IMR-90 (cell line): ENCODE measurements at regions not wholly inside any gene's neighbourhood (a gene's known extent, or its start where the extent isn't known, plus 50 kb on each side); places are given as distances from the start of the nearest gene placed in this dataset.

Source experiments
- ATAC-seq: fragments of 200-7000 bp; cut with Tn5 transposase; 2 replicates; pipeline ENCODE4 v1.9.1; 2020; ENCODE audit warnings: low read depth, mild to moderate bottlenecking, moderate library complexity
- BruUV-seq: library from RNA; stranded (reverse); fragments of 400-500 nt; replicated peaks from 2 replicates; lab custom pipeline; 2021; lab: Mats Ljungman, UMichigan
- CTCF ChIA-PET: fragments of 300-600 bp; formaldehyde crosslinking; extraction: SDS; loops from one replicate; lab custom pipeline; 2021; ENCODE audit warnings: antibody characterized with exemption; lab: Yijun Ruan, JAX
- POLR2A ChIA-PET: fragments of 300-600 bp; sonication (Branson Sonifier 250); formaldehyde crosslinking; loops from one replicate; lab custom pipeline; 2022; ENCODE audit warnings: antibody characterized with exemption; ENCODE audit not compliant: unreplicated experiment; lab: Charles Lee
- DNase-seq: peaks from one replicate; pipeline ENCODE4 v3.0.0; 2013
- H2AFZ ChIP-seq: replicated peaks from 2 replicates; pipeline ENCODE3; 2013; ENCODE audit warnings: low read length, mild to moderate bottlenecking; ENCODE audit not compliant: poor library complexity
- H2AK5ac ChIP-seq: 2 replicates; pipeline ENCODE4 v1.6.1; 2013; ENCODE audit warnings: low read depth, low read length, inconsistent platforms
- H2AK9ac ChIP-seq: replicated peaks from 2 replicates; pipeline ENCODE3; 2013; ENCODE audit warnings: mild to moderate bottlenecking, low read depth, low read length, moderate library complexity; ENCODE audit not compliant: poor library complexity
- H2BK120ac ChIP-seq: 2 replicates; pipeline ENCODE4 v1.6.1; 2013; ENCODE audit warnings: low read depth, low read length, inconsistent platforms
- H2BK15ac ChIP-seq: 3 replicates; pipeline ENCODE4 v1.6.1; 2013; ENCODE audit warnings: low read depth, low read length, inconsistent platforms
- H2BK20ac ChIP-seq: 2 replicates; pipeline ENCODE4 v1.6.1; 2013; ENCODE audit warnings: low read depth, mild to moderate bottlenecking, inconsistent platforms, low read length, moderate library complexity
- H2BK5ac ChIP-seq: 2 replicates; pipeline ENCODE4 v1.6.1; 2013; ENCODE audit warnings: mild to moderate bottlenecking, low read depth, low read length, inconsistent platforms; ENCODE audit not compliant: poor library complexity, severe bottlenecking
- H3K14ac ChIP-seq: replicated peaks from 2 replicates; pipeline ENCODE4 v1.6.1; 2013; ENCODE audit warnings: low read depth, low read length, inconsistent platforms
- H3K18ac ChIP-seq: 2 replicates; pipeline ENCODE4 v1.6.1; 2013; ENCODE audit warnings: low read depth, low read length, control low read depth
- H3K23ac ChIP-seq: 2 replicates; pipeline ENCODE4 v1.6.1; 2013; ENCODE audit warnings: low read depth, low read length, inconsistent platforms
- H3K27ac ChIP-seq: 2 replicates; pipeline ENCODE4 v1.5.1; 2013; ENCODE audit warnings: mild to moderate bottlenecking, control low read depth, low read length; ENCODE audit not compliant: insufficient read depth
- H3K27me3 ChIP-seq: 2 replicates; pipeline ENCODE4 v1.6.1; 2013; ENCODE audit warnings: low read length; ENCODE audit not compliant: control insufficient read depth, insufficient read depth
- H3K36me3 ChIP-seq: 2 replicates; pipeline ENCODE4 v1.6.1; 2013; ENCODE audit warnings: low read length, mixed read lengths; ENCODE audit not compliant: control insufficient read depth, insufficient read depth
- H3K4ac ChIP-seq: 2 replicates; pipeline ENCODE4 v1.6.1; 2013; ENCODE audit warnings: low read depth, low read length, inconsistent platforms
- H3K4me1 ChIP-seq: 2 replicates; pipeline ENCODE4 v1.6.1; 2013; ENCODE audit warnings: low read length, mixed read lengths; ENCODE audit not compliant: control insufficient read depth, insufficient read depth
- H3K4me2 ChIP-seq: 2 replicates; pipeline ENCODE4 v1.6.1; 2013; ENCODE audit warnings: low read depth, mild to moderate bottlenecking, control low read depth, low read length, moderate library complexity
- H3K4me3 ChIP-seq: 2 replicates; pipeline ENCODE4 v1.5.1; 2013; ENCODE audit warnings: low read depth, mild to moderate bottlenecking, control low read depth, low read length, moderate library complexity; ENCODE audit not compliant: insufficient read depth
- H3K56ac ChIP-seq: 2 replicates; pipeline ENCODE4 v1.6.1; 2013; ENCODE audit warnings: low read length, inconsistent platforms; ENCODE audit not compliant: insufficient read depth; ENCODE audit errors: extremely low read depth
- H3K79me1 ChIP-seq, 2 experiments: 2 replicates each; pipeline ENCODE4 v1.6.1; 2013; ENCODE audit warnings: low read length in 2 of 2, inconsistent platforms in 1 of 2, low read depth in 1 of 2
- H3K9ac ChIP-seq: 2 replicates; pipeline ENCODE4 v1.6.1; 2013; ENCODE audit warnings: low read depth, low read length, control low read depth
- H3K9me1 ChIP-seq: 2 replicates; pipeline ENCODE4 v1.6.1; 2013; ENCODE audit warnings: low read length, inconsistent platforms; ENCODE audit not compliant: insufficient read depth
- H3K9me3 ChIP-seq: 2 replicates; pipeline ENCODE4 v1.6.1; 2013; ENCODE audit warnings: low read length; ENCODE audit not compliant: control insufficient read depth, insufficient read depth
- H4K20me1 ChIP-seq: 2 replicates; pipeline ENCODE4 v1.6.1; 2013; ENCODE audit warnings: low read length, inconsistent platforms; ENCODE audit not compliant: insufficient read depth
- H4K5ac ChIP-seq: 2 replicates; pipeline ENCODE4 v1.6.1; 2013; ENCODE audit warnings: mild to moderate bottlenecking, low read depth, low read length, control low read depth
- H4K8ac ChIP-seq, 2 experiments: 2 replicates each; pipeline ENCODE4 v1.6.1; 2013; ENCODE audit warnings: low read depth in 2 of 2, low read length in 2 of 2, control low read depth in 1 of 2, inconsistent platforms in 1 of 2
- H4K91ac ChIP-seq: 2 replicates; pipeline ENCODE4 v1.6.1; 2013; ENCODE audit warnings: low read depth, low read length, inconsistent platforms; ENCODE audit not compliant: insufficient read depth
- CEBPB ChIP-seq: IDR thresholded peaks from 2 replicates; pipeline ENCODE4 v1.6.1; 2012; ENCODE audit warnings: low read depth, low read length, improper control_type of control experiment
- FOS ChIP-seq: fragments of 150-350 bp; IDR thresholded peaks from 2 replicates; pipeline ENCODE4 v1.6.1; 2016; ENCODE audit warnings: low read depth, low read length
- MAFK ChIP-seq: IDR thresholded peaks from 2 replicates; pipeline ENCODE4 v1.6.1; 2012; ENCODE audit warnings: low read depth, low read length, improper control_type of control experiment
- MAZ ChIP-seq: IDR thresholded peaks from 2 replicates; pipeline ENCODE4 v1.6.1; 2012; ENCODE audit warnings: low read depth, mild to moderate bottlenecking, low read length, improper control_type of control experiment, moderate library complexity, borderline replicate concordance
- MXI1 ChIP-seq: IDR thresholded peaks from 2 replicates; pipeline ENCODE4 v1.6.1; 2012; ENCODE audit warnings: low read depth, mild to moderate bottlenecking, low read length, moderate library complexity, borderline replicate concordance
- NFE2L2 ChIP-seq: fragments of 150-350 bp; IDR thresholded peaks from 2 replicates; pipeline ENCODE4 v1.6.1; 2016; ENCODE audit warnings: low read depth, mild to moderate bottlenecking, low read length
- POLR2A ChIP-seq: IDR thresholded peaks from 2 replicates; pipeline ENCODE4 v1.6.1; 2012; ENCODE audit warnings: mild to moderate bottlenecking, low read depth, low read length
- RCOR1 ChIP-seq: IDR thresholded peaks from 2 replicates; pipeline ENCODE4 v1.6.1; 2012; ENCODE audit warnings: mild to moderate bottlenecking, low read length, improper control_type of control experiment; ENCODE audit not compliant: insufficient replicate concordance
- RFX5 ChIP-seq: IDR thresholded peaks from 2 replicates; pipeline ENCODE4 v1.8.0; 2012; ENCODE audit warnings: low read depth, mild to moderate bottlenecking, low read length, moderate library complexity
- SMC3 ChIP-seq: fragments of 150-350 bp; IDR thresholded peaks from 2 replicates; pipeline ENCODE4 v1.6.1; 2016; ENCODE audit warnings: low read depth, mild to moderate bottlenecking, antibody characterized with exemption, low read length, moderate library complexity
- WGBS, 2 experiments: methylation state at CpG; one replicate each; pipeline versions ENCODE4 v1.1.5 to v1.1.7; 2013; ENCODE audit warnings: missing lambda C conversion rate in 2 of 2; ENCODE audit not compliant: insufficient read length in 1 of 2; ENCODE audit errors: extremely low coverage in 2 of 2; 5-methylcytosine and 5-hydroxymethylcytosine counted together
- dilution Hi-C: fragments of 300-500 bp; cut with HindIII; formaldehyde crosslinking; loops from one replicate; pipeline ENCODE4 v1.14.3; 2018; ENCODE audit warnings: low sequenced_read_pairs; ENCODE audit not compliant: unreplicated experiment
- in situ Hi-C: fragments of 300-500 bp; cut with MboI; formaldehyde crosslinking; loops from 3 replicates; pipeline ENCODE4 v1.14.3; 2019; ENCODE audit warnings: low sequenced_read_pairs, inconsistent platforms, mixed read lengths
- intact Hi-C: fragments of 100-400 bp; cut with micrococcal nuclease; formaldehyde crosslinking; loops from 2 replicates; pipeline ENCODE4 v1.10.0; 2022
- TF ChIP-seq, protein P1 (sequence below): conservative IDR thresholded peaks from 2 replicates; pipeline ENCODE4 v1.5.1; 2012; ENCODE audit warnings: mild to moderate bottlenecking, low read depth, low read length, improper control_type of control experiment

DNA sequence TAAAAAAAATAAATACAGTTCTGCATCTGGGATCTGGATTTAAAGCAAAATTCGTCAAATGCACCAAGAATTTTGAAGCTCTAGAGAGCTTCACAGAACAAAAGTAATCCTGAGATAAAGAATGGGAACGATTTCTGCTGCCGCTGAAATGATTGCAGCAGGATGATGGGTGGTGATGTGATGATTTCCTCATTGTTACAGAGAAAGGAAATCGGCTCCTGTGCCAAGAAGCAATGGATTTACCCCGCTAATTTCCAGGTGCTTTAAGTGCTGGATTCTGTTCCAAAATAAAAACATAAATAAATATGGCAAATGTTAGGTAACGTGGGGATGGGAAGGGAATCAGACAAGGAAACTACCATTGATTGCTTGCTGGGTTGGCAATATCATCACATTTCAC, 1067.9 kb upstream of the MAP3K7 start:
- no peak overlapping the region for H3K4ac ChIP-seq
- H4K5ac ChIP-seq: no peak overlapping the region
- H2BK15ac ChIP-seq: no peak overlapping the region
- no peaks in the 10 kb centered on the region for H3K79me1 ChIP-seq
- dilution Hi-C loops (no loop called here), intact Hi-C loops (no loop called here), in situ Hi-C loops (no loop called here)
- H2BK20ac ChIP-seq: no peak overlapping the region
- H4K91ac ChIP-seq: no peak overlapping the region
- H4K8ac ChIP-seq: no peak overlapping the region
- POLR2A ChIA-PET: no interaction called here
- no peaks in the 10 kb centered on the region for H3K9me1 ChIP-seq
- DNase-seq (no peak), ATAC-seq (no peak)
- H2AK9ac ChIP-seq: no peak overlapping the region
- no peak overlapping the region for H3K56ac ChIP-seq
- H2BK5ac ChIP-seq: no peak overlapping the region
- H2AK5ac ChIP-seq: no peak overlapping the region
- no peak overlapping the region for H3K4me3 ChIP-seq
- no peak overlapping the region for H3K4me2 ChIP-seq
- H3K9me3 ChIP-seq: no peaks in the 10 kb centered on the region
- H3K14ac ChIP-seq: no peak overlapping the region
- no peaks in the 10 kb centered on the region for H3K27me3 ChIP-seq
- TF ChIP-seq SMC3 (no peak), MAZ (no peak), MXI1 (no peak), RCOR1 (no peak), FOS (no peak), MAFK (no peak), NFE2L2 (no peak), CEBPB (no peak), RFX5 (no peak), POLR2A (no peak)
- TF ChIP-seq, protein P1, sequence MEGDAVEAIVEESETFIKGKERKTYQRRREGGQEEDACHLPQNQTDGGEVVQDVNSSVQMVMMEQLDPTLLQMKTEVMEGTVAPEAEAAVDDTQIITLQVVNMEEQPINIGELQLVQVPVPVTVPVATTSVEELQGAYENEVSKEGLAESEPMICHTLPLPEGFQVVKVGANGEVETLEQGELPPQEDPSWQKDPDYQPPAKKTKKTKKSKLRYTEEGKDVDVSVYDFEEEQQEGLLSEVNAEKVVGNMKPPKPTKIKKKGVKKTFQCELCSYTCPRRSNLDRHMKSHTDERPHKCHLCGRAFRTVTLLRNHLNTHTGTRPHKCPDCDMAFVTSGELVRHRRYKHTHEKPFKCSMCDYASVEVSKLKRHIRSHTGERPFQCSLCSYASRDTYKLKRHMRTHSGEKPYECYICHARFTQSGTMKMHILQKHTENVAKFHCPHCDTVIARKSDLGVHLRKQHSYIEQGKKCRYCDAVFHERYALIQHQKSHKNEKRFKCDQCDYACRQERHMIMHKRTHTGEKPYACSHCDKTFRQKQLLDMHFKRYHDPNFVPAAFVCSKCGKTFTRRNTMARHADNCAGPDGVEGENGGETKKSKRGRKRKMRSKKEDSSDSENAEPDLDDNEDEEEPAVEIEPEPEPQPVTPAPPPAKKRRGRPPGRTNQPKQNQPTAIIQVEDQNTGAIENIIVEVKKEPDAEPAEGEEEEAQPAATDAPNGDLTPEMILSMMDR: no peak
- no peak overlapping the region for H2AFZ ChIP-seq
- H3K4me1 ChIP-seq: no peaks in the 10 kb centered on the region
- no peaks in the 10 kb centered on the region for H3K36me3 ChIP-seq
- no peak overlapping the region for H3K27ac ChIP-seq
- CTCF ChIA-PET: no interaction called here
- no CpG with 5 or more reads among the region's 6 CpGs for WGBS, 2 experiments
- no peak overlapping the region for H3K23ac ChIP-seq
- no peak overlapping the region for H2BK120ac ChIP-seq
- no TSS peak for BruUV-seq
- no peak overlapping the region for H3K18ac ChIP-seq
- no peak overlapping the region for H3K9ac ChIP-seq
- no peaks in the 10 kb centered on the region for H4K20me1 ChIP-seq
